ENCODE measurements at regions not wholly inside any gene's neighbourhood (a gene's known extent, or its start where the extent isn't known, plus 50 kb on each side); places are given as distances from the start of the nearest gene placed in this dataset.
"Not testable (repeated sequence)": the region's sequence is repeated elsewhere in the genome, so short reads cannot be mapped to it uniquely, and the experiment has no call there.

- DNase-seq, result no peak
Measured at GRCh38 chr5:26535215-26535614, 503.2 kb downstream of the CDH9 start.

GRCh38 chr5:26530305-26530704 lies 508.1 kb downstream of the CDH9 start:
- DNase-seq, result no peak

DNA sequence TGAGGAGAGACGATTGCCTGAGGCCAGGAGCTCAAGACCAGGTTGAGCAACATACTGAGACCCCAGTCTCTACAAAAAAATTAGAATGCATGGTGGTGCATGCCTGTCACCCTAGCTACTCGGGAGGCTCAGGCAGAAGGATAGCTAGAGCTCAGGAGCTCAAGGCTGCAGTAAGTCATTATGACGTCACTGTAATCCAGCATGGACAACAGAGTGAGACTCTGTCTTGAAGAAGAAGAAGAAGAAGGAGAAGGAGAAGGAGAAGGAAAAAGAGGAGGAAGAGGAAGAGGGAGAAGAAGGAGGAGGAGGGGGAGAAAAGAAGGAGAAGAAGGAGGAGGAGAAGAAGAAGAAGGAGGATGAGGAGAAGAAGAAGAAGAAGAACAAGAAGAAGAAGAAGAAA lies 519.1 kb downstream of the CDH9 start:
- no peak for DNase-seq

DNA sequence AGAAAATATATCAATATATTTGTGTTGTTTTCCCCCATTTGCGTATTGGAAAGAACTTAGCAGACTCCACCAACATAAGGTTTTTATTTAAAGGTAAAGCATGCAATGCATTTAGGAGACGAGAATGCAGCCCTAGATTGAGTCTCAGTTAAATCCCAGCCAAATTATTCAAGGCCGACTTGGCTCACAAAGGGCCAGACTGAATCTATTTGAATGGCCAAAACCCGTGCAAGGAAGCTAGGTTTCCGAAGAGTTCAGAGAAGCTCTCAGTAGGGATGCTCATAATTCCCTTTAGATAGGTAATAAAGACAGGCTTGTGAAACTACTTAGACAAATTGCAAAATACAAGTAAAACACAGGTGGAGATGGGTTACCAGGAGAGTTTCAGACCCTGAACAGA lies 520.3 kb downstream of the CDH9 start:
- no peak for DNase-seq

- DNase-seq, result no peak
Measured at GRCh38 chr5:26498972-26499371, 539.4 kb downstream of the CDH9 start.

GRCh38 chr5:26495437-26495836 lies 542.9 kb downstream of the CDH9 start:
- no peak for DNase-seq

GRCh38 chr5:26492906-26493459 lies 545.4 kb downstream of the CDH9 start:
- DNase-seq, result no peak

DNA sequence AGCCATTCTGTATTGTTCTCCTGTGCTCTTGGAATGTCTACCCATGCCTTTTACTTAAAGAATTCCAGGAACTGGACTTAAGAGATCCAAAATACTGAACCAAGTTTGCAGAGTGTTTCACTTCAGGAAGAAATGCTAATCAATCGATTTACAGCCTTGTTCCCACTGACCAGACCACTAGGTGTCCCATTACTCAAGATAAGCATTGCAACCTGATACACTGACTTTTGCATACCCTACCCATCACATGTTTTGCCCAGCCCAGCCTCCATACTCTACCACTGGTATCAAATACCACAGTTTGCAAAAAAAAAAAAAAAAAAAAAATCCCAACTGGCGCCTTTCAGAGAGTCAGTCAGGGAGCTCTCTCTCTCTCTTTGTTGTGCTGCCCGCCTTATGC lies 550.8 kb downstream of the CDH9 start:
- no peak for DNase-seq

GRCh38 chr5:26486631-26487030 lies 551.8 kb downstream of the CDH9 start:
- no peak for DNase-seq

DNA sequence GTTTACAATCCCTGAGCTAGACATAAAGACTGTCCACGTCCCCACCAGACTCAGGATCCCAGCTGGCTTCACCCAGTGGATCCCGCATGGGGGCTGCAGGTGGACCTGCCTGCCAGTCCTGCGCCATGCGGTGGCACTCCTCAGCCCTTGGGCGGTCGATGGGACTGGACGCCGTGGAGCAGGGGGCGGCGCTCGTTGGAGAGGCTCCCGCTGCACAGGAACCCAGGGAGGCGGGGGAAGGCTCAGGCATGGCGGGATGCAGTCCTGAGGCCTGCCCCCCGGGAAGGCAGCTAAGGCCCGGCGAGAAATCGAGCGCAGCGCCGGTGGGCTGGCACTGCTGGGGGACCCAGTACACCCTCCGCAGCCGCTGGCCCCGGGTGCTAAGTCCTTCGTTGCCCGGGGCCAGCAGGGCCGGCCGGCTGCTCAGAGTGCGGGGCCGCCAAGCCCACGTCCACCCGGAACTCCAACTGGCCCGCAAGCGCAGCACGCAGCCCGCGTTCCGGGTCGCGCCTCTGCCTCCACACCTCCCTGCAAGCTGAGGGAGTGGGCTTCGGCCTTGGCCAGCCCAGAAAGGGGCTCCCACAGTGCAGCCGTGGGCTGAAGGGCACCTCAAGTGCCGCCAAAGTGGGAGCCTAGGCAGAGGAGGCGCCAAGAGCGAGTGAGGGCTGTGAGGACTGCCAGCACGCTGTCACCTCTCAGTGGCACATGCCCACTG lies 553.1 kb downstream of the CDH9 start:
- DNase-seq, result not testable (repeated sequence)

DNA sequence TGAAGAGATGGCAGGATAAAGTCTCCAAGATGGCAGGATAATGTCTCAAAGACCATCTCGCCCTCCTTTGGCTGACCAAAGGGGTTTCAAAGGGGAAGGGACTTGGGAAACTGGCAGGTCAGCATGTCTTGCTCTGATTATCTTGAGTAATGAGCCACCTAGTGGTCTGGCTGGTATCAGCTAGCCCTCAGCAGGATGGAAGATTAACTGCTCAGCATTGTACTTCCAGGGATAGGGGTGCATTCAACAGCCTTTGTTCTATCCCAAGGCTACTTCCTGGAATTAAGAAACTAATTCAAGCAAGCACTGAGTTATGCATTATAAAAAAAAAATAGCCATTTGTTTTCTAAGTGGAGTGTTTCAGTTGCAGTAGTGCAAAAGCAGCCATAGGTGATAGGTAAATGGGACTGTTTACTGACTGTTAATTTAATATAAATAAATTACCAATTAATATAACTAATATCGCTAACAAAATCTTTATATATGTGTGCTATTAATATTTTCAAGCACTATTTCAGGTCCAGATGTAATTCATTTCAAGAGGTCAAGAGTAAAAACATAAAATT lies 555.5 kb downstream of the CDH9 start:
- DNase-seq, result peak; percentile 75

DNA sequence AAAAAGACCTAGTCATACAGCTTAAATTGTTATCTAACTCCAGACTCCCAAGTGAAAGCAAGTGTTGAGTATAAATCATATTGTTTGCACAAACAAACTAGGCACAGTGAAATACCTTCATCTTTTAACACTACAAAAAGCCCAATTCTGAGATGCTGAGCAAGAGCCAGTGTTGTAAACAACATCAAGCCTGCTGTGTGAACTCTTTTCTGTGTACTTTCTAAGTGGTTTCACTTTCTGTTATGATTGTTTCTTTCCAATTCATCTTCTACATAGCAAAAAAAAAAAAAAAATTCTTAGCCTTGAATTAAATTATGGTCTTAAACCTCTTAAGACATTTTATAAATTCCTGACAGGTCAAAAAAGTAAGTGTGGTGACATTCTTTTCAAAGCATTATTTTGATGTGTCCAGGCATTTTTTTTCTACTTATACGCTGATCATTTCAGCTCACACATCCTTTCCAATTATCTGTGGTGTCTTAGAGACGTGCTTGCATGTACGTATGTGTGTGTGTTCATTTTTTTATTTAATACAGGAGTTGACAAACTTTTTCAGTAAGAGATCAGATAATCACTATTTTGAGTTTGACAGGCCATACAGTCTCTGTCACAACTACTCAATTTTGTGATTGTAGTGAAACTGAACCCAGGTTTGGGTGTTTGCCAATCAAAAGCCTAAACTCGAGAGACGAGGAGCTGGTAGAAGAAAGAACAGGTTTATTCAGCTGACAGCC lies 556.1 kb downstream of the CDH9 start:
- DNase-seq, result no peak

GRCh38 chr5:26470439-26470838 lies 567.9 kb downstream of the CDH9 start:
- no peak for DNase-seq

- no peak for DNase-seq
Measured at GRCh38 chr5:26439121-26439520, 599.3 kb downstream of the CDH9 start.

GRCh38 chr5:26434688-26435087 lies 603.7 kb downstream of the CDH9 start:
- DNase-seq, result no peak

DNA sequence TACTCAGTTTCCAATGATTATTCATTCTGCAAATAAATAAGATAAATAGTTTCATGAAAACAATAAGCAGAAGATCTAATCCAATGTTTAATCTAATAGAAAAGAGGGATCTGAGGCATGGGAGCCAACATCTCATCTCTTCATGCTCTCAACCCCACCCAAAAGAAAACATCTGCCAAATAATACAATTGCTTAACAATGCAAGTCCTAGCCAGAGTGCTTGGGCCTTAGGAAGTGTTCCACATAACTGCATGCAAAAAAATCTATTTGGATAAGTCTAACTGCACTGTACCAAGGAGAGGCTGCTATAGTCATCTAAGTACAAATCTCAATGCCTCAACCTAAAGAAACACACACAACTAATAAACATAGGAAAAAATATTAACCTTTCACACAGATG lies 606.0 kb downstream of the CDH9 start:
- no peak for DNase-seq

DNA sequence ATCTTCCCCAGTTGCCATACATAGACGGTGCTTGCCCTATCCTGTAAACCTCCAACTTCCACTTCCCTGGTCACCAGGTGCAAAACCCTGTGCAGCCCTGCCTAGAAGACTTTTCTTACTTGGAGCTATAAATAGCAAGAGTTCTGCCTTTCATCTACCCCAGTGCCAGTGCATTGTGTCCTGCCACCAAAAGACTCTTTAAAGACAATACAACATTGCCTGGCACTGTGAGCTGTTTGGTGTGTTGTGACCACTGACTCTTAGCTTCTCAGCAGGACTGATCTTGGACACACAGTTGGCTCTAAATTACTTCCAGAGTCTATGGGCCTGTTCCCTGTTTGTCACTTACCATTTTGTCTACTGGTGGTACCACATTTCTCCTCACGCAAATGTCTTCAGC lies 608.1 kb downstream of the CDH9 start:
- DNase-seq, result no peak

DNA sequence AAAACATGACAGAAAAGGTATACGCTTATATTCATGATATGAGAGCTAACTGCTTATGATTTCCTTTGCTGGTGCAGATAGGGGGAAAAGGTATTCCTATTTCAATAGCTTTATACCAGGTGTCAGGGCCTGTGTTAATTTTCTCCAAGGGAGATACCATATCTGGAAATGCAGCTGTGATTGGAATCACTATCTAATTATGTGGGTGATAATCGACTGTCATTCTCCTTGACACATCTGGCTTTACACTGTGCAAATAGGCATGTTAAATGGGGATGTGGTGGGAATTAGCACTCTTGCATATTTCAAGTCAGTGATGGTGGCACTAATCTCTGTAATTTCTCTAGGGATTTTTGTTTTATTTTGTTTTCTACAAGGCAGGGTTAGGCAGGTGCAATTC lies 611.1 kb downstream of the CDH9 start:
- no peak for DNase-seq

- no peak for DNase-seq
Measured at GRCh38 chr5:26419987-26420386, 618.4 kb downstream of the CDH9 start.

GRCh38 chr5:26416911-26417310 lies 621.5 kb downstream of the CDH9 start:
- DNase-seq, result no peak

DNA sequence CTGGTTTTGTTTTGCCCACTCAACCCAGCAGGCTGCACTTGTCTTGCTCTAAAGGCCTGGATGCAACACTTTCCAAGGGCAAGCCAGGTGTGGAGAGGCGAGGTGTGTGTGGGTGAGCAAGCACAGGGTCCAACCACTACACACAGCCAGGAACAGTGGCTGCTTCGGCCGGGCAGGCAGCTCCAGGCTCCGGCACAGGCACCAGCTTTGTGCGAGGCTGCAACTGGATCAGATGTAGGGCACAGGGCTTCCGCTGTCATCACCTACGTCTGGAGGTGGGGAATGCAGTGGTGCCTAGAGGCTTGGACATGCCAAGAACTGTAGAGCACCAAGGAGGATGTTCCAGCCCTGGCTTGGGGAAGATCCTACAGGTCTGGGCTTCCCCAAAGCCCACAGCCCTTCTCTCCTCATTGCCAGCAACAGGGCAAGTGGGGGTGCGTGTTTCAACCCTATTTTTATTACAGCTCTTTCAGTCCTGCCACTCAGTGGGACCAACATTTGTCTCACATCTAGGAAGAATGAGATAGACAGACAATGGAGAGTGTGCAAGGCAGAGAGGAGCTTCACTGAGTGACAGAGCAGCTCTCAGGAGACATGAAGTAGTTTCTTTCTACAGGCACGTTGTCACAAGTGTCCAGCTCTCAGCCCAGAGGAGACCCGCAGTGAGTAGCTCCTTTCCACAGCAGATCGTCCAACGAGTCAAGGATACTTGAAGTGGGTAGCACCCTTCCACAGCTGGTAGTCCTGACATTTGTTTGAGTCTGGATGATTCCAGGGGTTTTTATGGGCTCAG lies 622.2 kb downstream of the CDH9 start:
- DNase-seq, result no peak

GRCh38 chr5:26390608-26391007 lies 647.8 kb downstream of the CDH9 start:
- DNase-seq, result peak; percentile 63

- peak; percentile 84 for DNase-seq
Measured at GRCh38 chr5:26388976-26389375, 649.4 kb downstream of the CDH9 start.
